ENCODE measurements at regions not wholly inside any gene's neighbourhood (a gene's known extent, or its start where the extent isn't known, plus 50 kb on each side); places are given as distances from the start of the nearest gene placed in this dataset.
"Not testable (repeated sequence)": the region's sequence is repeated elsewhere in the genome, so short reads cannot be mapped to it uniquely, and the experiment has no call there.

DNA sequence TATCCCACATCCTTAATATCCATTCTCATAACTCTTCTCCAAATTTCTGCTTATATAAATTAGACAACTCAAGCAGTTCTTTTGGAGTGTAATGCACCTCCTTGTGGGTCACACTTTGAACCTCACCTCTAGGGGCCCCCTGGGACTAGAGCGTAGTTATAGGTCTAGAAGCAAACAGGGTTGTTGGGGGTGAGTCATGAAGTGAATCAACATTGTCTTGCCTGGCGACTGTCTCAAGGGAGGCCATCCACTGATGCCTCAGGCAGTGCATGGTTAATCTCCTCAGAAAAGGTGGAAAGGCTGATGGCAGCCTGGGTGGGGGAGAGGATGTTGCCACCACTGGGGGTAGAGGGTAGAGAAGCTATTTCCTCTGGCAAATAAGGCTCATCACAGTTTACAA, 129.1 kb downstream of the TNFRSF21 start:
- no peak for DNase-seq

DNA sequence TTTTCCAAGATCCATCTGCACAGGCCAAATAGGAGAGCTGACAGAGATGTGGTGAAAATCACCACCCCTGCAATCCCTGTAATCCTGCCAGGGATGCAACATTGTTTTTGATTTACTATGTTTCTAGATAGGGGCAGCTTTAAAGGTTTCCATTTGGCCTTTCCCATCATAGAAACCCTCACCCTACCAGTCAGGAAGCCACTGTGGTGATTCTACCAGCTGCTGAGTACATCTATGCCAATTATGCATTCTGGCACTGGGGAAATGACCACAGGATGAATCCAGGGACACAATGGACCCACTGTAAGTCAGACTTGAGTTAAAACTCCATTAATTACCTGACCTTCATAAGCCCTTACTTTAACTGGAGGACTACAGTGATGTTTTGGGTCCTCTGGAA, 130.4 kb downstream of the TNFRSF21 start:
- DNase-seq: no peak

DNA sequence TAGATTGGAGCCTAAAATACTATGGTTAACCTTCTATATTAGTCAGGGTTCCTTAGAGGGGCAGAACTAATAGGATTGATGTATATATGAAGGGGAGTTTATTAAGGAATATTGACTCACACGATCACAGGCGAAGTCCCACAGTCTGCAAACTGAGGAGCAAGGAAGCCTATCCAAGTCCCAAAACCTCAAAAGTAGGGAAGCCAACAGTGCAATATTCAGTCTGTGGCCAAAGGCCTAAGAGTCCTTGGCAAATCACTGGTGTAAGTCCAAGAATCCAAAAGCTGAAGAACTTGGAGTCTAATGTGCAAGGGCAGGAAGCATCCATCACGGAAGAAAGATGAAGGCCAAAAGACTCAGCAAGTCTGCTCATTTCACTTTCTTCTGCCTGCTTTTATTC, 133.5 kb upstream of the ADGRF1 start:
- DNase-seq: no peak

DNA sequence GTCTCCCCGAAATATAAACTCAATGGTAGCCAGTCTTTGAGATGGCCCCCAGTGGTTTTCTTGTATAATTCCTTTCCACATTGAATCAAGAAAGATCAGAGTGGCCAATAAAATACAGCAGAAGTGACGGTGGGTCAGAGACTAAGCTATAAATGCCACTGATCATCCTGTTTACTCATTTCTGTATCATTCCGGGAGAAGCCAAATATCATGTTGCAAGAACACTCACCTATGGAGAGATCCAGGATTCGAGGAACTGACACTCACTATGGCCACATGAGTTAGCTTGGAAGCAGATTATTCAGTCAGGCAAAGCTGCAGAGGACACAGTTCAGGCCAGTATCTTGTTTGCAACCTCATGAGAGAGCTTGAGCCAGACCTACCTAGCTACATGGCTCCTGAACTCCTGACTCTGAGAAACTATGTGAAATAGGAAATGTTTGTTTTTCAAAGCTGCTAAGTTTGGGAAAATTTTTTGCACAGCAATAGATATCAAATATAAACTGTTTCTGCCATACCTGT, 132.4 kb upstream of the ADGRF1 start:
- DNase-seq: no peak

DNA sequence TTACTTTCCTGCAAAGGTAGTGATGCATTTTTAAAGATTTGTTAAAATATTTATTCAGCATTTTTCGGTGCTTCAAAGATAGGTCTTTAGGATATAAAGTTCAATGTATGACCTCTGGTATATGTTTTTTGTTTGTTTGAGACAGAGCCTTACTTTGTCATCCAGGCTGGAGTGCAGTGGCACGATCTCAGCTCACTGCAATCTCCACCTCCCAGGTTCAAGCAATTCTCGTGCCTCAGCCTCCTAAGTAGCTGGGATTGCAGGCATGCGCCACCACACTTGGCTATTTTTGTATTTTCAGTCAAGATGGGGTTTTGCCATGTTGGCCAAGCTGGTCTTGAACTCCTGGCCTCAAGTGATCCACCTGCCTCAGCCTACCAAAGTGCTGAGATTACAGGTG, 131.9 kb upstream of the ADGRF1 start:
- DNase-seq: not testable (repeated sequence)

DNA sequence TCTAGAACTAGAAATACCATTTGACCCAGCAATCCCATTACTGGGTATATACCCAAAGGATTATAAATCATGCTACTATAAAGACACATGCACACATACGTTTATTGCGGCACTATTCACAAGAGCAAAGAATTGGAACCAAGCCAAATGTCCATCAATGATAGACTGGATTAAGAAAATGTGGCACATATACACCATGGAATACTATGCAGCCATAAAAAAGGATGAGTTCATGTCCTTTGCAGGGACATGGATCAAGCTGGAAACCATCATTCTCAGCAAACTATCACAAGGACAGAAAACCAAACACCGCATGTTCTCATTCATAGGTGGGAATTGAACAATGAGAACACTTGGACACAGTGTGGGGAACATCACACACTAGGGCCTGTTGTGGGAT, 131.0 kb upstream of the ADGRF1 start:
- not testable (repeated sequence) for DNase-seq

DNA sequence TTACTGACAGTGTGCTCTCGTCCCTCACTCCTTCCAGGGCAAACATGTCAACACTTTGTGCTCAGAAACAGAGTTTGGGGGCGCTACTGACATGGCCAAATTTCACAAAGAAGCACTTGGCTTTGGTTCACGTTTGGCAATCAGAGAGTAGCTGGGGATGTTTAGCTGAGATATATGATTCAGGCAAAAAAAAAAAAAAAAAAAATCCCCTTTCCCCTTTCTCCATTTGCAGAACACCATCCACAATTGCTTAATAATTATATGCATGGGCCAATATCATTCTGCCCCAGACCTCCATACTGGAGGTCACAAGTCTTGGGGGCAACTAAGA, 128.4 kb upstream of the ADGRF1 start:
- no peak for DNase-seq

DNA sequence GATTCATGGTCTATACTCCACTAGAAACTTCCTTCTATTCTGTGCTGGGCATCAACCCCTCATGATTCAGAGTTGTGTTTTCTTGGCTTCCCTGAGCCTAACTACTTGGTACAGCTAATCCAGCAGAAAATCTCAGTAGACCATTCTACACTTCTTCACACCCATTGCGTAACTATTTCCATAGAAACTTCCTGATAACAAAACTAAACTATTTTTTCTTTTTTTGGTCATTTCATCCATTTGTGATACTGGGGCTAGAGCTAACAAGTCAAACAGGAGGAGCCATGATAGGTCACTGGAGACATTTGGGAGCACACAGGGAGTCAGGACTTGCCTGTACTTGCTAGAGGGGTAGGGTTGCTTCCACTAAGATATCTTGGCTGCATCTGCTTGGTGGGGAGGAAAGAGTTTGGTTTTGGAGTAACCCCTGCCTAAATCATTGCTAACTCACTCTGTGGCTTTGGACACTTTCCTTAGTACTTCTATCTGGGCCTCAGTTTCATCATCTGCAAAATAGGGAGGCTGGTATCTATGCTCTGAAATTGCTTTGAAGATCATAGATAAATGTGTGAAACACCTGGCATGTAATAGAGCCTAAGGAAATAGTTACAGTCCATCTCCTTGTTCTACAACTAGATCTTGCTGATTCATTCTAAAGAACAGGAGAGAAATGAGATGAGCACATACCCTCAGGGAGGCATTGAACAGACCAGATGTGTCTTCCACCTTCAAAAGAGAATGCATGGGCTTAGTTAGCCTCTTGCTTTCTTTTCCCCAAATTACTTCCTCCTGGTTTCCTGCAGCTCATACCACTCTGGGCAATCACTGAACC, 127.9 kb upstream of the ADGRF1 start:
- DNase-seq: no peak

DNA sequence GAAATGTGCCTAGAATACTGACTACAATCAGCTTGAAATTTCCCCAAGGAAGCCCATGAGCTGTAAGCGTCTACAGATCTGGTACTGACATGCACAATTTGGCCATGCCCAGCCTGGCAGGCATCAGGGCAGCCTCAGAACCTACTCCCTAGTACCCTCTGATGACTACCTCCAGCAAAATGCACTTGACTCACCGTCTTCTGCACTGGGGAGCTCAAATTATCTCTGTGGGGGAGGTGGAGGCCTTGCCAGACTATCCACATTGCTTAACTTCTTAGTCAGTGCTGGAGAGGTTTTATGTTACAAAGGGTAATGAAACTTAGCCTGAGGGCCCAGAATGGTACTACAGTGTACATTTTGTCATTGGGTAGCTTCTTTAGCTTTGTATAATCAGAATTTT, 126.0 kb upstream of the ADGRF1 start:
- DNase-seq: no peak

DNA sequence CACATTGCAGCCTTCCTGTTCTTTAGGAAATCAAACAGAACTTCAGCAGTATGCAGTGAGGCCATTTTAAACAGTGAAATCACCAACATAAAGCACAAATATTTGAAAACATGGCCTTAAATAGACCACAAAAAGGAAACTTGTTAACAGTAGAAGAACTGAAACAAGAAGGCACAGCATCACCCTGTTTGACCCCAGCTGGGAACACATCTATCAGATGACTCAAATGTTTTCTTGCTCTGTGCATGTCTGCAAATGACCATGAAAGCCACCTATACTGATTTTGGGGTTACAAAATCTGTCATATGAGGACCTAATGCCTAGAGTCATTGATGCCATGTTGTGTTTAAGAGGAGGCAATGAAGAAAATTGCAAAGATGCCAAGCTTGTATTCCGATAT, 123.8 kb upstream of the ADGRF1 start:
- no peak for DNase-seq

DNA sequence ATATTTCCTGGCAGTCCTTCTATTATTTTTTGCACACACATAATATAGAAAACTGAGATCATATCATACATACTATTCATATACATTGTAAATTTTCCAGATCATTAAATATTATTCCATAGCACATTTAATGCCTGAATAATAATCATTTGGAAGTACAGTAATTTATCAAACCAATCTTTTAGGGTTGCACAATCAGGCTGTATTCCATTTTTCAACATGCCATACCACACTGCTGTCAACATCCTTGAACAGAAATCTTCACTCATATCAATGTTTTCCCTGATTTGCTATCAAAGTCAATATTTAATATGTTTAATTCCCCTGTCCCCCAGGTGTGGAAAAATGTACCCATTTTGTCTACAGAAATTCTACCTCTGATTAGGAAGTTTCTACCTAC, 122.7 kb upstream of the ADGRF1 start:
- no peak for DNase-seq

DNA sequence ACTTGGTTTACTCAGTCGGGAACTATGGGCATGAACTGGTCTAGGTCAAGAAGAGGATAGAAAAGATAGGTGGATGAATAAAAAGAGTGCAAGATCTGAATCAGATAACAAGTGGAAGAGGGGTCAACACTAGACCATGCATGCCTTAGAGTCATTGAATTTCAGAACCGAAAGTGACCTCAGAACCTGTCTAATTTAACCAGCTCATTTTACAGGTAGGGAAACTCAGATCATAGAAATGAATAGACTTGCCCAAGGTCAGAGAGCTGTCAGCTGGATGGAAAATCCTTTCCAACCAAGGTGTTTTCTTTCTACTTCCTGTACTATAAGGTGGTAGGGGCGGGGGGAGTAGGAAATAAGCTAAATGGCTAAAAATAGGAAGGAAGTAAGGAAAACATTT, 121.4 kb upstream of the ADGRF1 start:
- DNase-seq: no peak

DNA sequence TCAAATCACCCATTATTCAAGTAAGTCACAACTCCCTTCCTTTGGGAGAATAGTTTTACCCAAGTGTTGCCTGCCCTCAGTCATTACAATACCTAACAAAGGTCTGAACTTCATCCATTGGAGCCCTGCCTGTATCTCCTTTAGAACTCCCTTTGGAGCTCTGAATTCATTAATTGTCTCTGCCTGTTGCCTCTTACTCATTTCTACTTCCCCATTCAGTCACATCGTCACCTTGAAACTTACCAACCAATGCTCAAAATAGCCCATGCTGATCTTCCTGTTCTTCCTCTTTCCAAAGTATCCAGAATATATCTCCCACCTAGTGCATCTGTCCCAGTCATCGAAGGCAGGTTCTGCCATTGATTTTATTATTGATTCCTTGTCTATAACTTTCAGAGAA, 120.7 kb upstream of the ADGRF1 start:
- no peak for DNase-seq

DNA sequence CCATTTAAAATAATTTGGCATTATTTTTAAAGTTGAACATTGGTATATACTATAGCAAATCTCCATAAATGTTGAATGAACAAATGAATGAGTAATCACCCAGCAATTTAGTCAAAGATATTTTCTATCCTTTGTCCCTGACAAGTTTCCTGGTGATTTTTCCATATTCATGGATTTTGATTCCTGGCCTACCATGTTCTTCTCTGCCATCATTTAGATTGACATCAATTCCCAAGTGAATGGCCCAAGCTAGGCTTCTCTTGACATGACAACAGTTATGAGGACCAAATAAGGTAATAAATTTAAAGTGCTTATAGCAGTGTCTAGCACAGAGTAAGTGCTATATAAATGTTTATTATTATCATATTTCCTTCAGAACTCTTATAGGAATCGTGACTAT, 120.1 kb upstream of the ADGRF1 start:
- DNase-seq: no peak

DNA sequence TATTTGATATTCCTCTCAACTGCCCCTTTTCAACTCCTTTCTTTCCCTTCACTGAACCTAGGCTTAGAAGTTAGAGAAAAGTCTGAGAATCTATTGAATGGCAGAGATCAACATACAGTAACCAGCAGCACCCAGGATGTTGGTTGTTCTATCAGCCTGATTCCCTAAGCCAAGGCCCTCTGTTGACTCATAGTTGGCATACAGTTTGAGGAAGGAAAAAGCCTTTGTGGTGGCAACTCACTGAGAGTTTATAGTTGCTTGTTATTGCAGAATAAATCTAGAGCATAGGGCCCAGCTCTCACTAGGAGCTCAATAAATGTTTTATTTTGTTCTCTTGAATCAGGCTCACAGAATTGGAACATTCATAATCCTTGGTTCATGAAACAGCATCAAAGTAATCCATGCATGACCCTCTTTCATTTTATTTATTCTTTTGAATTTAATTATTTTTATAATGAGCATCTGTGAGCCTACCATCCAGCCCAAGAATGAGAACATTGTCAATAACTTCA, 119.1 kb upstream of the ADGRF1 start:
- no peak for DNase-seq

DNA sequence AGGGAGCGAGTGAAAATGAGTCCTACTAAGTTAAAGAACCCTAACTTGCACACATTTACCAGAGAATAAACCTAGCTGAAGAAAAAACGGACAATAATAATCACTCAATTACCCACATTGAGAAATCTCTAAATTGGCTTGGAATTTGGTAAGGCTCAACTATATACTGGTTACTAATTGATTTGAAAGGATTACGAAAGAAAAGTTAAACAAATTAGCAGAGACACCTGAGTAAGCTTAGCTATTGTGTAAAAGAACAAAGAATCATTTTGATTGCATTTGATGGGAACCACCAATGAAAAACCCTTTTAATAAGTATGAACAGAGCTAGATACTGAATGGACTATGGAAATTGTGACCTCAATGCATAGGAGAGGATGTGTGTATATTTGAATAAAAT, 118.6 kb upstream of the ADGRF1 start:
- DNase-seq: no peak

DNA sequence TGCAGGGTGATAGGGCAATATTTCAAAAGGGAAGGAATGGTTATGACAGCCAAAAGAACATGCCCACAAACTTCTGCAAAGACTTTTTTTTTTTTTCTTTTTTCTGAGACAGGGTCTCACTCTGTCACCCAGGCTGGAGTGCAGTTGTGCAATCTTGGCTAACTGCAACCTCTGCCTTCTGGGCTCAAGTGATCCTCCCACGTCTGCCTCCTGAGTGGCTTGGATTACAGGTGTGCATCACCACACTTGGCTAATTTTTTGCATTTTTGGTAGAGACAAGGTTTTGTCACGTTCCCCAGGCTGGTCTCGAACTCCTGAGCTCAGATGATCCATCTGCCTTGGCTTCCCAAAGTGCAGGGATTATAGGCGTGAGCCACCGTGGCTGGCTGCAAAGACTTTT, 117.6 kb upstream of the ADGRF1 start:
- no peak for DNase-seq

DNA sequence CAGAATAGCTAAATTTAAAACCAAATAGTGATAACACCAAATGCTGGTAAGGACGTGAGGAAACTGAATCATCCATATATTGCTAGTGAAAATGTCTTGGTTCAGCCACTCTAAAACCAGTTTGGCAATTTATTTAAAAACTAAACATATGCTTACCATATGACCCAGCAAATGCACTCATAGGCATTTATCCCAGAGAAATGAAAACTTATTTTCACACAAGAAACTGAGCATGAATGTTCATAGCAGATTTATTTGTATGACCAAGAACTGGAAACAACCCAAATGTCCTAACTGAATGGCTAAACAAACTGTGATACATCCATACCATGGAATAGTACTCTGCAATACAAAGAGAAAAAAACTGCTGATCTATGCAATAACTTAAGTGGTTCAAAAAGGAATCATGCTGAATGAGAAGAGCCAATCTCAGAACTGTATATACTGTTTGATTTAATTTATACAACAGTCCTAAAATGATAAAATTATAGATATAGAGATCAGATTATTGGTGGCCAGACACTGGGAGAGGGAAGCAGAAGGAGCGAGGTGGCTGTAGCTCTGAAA, 115.6 kb upstream of the ADGRF1 start:
- no peak for DNase-seq

DNA sequence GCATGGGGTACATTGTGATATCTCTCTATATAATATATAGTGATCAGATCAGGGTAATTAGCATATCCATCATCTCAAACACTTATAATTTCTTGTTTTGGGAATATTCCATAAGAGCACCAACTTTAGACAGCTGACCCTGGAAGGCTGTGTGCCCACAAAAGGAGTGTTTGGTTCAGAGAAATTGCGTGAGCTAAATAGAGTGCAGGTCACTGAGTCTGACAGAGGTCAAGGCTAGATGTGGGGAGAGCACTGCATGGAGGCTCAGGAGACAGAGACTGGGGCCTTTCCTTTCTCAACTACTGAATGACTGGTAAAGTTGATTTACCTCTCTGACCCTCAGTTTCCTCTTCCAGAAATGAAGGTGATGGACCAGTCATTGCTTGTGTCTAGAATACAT, 114.9 kb upstream of the ADGRF1 start:
- no peak for DNase-seq

DNA sequence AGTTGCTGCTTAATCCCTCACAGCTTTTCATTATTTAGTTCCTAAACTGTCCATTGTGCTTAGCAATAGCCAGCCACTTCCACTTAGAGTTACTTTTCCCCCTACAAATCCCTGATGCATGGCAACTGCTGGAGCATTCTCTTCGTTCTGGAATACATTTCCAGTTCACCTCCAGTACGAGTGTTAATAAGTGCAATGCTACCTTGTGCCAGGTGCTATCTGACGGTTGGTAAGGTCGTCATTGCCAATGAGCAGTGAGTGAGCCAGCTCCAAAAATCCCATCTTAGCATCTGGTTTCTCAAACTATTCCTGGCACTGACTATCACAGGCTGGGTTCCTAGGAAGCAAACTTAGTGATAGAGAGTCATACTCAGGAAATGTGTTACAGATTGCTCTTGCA, 114.1 kb upstream of the ADGRF1 start:
- no peak for DNase-seq

DNA sequence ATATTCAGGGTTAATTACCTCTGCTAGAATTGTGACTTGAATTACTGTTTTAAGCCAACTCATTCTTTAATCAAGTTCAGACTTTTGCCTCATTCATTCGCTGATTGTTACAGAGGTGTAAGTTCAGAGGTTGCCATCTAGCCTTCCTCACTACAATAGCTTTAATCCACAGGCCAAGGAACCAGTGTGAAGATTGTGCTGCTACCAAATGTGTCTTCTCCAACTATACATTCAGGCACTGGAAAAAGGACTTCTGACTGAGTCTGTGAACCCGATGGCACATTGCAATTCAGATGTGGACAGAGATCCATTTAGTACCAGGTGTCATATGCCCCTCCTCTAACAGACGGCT, 111.2 kb upstream of the ADGRF1 start:
- no peak for DNase-seq

DNA sequence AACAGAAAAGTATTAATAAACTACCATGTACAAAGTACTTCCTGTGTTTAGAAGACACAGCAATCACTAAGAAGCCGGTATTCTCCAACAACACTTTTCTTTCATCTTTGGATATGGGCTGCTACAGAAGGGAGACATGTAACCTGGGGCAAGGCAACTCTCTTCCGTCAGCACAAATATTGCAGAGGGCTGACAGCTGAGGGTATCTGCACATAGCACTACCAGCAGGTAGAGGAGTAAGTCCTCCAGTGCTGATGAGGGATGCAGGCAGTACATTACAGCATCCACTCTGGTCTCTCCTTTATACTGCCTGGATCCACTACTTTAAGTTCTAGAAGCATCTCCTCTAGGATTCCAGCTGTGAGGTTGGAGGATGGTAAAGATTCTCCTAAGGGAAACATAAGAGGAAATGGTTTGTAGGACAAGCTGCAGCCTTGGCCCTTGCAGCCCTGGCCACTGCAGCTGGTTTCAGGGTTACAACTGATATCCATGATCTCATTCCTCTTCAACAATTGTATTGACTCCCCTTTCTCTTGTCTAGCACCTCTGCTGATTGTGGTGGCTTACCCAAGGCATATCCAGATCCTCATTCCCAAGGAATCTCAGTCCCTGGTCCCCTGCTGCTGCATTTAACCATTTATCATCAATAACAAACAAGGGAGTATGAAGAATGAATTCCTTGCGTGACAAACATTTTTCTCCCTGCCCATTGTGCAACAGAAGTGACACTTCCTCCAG, 110.7 kb upstream of the ADGRF1 start:
- DNase-seq: no peak

DNA sequence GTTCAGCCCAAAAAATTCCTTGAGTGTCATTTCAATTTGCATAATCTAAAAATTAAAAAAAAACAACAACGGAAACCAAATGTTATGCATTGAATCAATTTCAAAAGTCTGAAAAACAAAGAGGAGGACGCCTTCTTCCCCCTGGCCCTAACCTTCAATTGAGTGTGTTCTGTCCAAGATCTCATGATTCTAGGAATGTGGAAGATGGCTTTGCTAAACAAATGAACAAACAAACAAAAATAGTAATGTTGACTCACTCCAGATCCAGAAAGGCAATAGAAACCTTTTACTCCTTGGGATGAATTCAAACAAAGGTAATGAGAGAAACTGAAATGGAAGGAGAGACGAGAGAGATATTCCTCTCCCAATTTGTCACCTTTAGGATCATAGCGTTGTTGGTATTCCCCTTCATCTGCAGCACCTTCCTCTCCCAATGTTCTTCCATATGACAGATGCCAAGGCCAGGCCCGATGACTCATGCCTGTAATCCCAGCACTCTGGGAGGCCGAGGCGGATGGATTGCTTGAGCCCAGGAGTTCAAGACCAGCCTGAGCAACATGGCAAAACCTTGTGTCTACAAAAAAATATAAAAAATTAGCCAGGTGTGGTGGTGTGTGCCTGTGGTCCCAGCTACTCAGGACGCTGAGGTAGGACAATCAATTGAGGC, 109.2 kb upstream of the ADGRF1 start:
- DNase-seq: no peak

DNA sequence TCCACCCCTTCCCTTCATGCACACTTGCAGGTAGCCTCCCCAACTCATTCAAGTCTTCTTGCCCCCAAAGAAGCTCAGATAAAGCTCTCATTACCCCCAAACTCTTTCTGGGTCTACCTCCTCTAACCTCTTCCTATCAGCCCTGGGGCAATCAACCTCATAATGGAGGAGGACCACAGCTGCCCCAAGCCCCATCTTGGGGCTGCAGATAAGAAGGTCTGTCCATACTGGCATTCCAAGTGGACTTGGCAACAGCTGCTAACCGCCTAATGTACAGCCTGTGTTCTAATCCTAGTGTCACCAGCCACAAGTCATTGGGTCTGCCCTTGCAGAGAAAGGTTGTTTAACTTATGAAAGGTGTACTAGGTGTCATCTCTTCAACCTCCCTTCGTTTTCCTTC, 107.4 kb upstream of the ADGRF1 start:
- no peak for DNase-seq

Data from DMS79 treated with DMSO at 0.1 percent for 48 hours (cell line).